IMR-90 (cell line): ENCODE measurements at regions not wholly inside any gene's neighbourhood (a gene's known extent, or its start where the extent isn't known, plus 50 kb on each side); places are given as distances from the start of the nearest gene placed in this dataset.

ENCODE experiments used
- CEBPB ChIP-seq: IDR thresholded peaks from 2 replicates; pipeline ENCODE4 v1.6.1; 2012; ENCODE audit warnings: low read depth, low read length, improper control_type of control experiment
- MAFK ChIP-seq: IDR thresholded peaks from 2 replicates; pipeline ENCODE4 v1.6.1; 2012; ENCODE audit warnings: low read depth, low read length, improper control_type of control experiment
- POLR2A ChIP-seq: IDR thresholded peaks from 2 replicates; pipeline ENCODE4 v1.6.1; 2012; ENCODE audit warnings: mild to moderate bottlenecking, low read depth, low read length
- RCOR1 ChIP-seq: IDR thresholded peaks from 2 replicates; pipeline ENCODE4 v1.6.1; 2012; ENCODE audit warnings: mild to moderate bottlenecking, low read length, improper control_type of control experiment; ENCODE audit not compliant: insufficient replicate concordance
- RFX5 ChIP-seq: IDR thresholded peaks from 2 replicates; pipeline ENCODE4 v1.8.0; 2012; ENCODE audit warnings: low read depth, mild to moderate bottlenecking, low read length, moderate library complexity
- SMC3 ChIP-seq: fragments of 150-350 bp; IDR thresholded peaks from 2 replicates; pipeline ENCODE4 v1.6.1; 2016; ENCODE audit warnings: low read depth, mild to moderate bottlenecking, antibody characterized with exemption, low read length, moderate library complexity
- TF ChIP-seq, protein P1 (sequence below): conservative IDR thresholded peaks from 2 replicates; pipeline ENCODE4 v1.5.1; 2012; ENCODE audit warnings: mild to moderate bottlenecking, low read depth, low read length, improper control_type of control experiment

DNA sequence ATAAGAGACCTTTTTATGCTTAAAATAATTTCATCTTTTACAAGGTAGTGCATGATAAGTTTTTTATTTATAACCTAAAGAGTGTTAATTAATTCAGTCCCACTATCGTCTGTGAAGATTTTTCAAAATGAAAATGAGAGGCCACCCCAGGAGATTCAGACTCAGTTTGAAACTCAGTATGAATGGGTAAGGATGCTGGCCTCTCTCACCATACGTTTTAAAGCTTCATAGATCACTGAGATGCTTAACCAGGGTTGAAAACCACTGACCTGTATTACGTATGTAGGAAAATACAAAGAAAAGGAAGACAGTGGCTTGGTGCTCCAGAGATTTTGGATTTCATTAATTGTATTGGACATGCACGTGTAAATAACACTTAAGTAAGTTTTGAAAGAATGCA lies 278.7 kb downstream of the FSIP2 start:
- TF ChIP-seq POLR2A (no peak), RFX5 (no peak), MAFK (no peak), SMC3 (no peak), RCOR1 (no peak), CEBPB (no peak)
- TF ChIP-seq, protein P1, sequence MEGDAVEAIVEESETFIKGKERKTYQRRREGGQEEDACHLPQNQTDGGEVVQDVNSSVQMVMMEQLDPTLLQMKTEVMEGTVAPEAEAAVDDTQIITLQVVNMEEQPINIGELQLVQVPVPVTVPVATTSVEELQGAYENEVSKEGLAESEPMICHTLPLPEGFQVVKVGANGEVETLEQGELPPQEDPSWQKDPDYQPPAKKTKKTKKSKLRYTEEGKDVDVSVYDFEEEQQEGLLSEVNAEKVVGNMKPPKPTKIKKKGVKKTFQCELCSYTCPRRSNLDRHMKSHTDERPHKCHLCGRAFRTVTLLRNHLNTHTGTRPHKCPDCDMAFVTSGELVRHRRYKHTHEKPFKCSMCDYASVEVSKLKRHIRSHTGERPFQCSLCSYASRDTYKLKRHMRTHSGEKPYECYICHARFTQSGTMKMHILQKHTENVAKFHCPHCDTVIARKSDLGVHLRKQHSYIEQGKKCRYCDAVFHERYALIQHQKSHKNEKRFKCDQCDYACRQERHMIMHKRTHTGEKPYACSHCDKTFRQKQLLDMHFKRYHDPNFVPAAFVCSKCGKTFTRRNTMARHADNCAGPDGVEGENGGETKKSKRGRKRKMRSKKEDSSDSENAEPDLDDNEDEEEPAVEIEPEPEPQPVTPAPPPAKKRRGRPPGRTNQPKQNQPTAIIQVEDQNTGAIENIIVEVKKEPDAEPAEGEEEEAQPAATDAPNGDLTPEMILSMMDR = no peak
